ENCODE measurements at regions not wholly inside any gene's neighbourhood (a gene's known extent, or its start where the extent isn't known, plus 50 kb on each side); places are given as distances from the start of the nearest gene placed in this dataset.
"Not testable (repeated sequence)": the region's sequence is repeated elsewhere in the genome, so short reads cannot be mapped to it uniquely, and the experiment has no call there.

- intact Hi-C loops (cut with DNase I; ENCODE audit: low total_unique reads), result no loop called here
- TF ChIP-seq POLR2A (IDR thresholded peaks at IDR 0.05) (no peak), POLR2AphosphoS5 (IDR thresholded peaks at IDR 0.05) (no peak), CTCF (IDR thresholded peaks at IDR 0.05) (no peak)
- H3K27ac ChIP-seq, result no peak overlapping the region
- DNase-seq (ENCODE audit: low spot score in 2 of 2), result no peak
- H3K9me3 ChIP-seq, result no peaks in the 10 kb centered on the region
- no peaks in the 10 kb centered on the region for H3K4me1 ChIP-seq
- H3K36me3 ChIP-seq, result no peaks in the 10 kb centered on the region
- no peaks in the 10 kb centered on the region for H3K27me3 ChIP-seq
- H3K4me3 ChIP-seq, result no peak overlapping the region
These were observed 2441.7 kb downstream of the ARAP2 start for GRCh38 chr4:33802578-33802977.

DNA sequence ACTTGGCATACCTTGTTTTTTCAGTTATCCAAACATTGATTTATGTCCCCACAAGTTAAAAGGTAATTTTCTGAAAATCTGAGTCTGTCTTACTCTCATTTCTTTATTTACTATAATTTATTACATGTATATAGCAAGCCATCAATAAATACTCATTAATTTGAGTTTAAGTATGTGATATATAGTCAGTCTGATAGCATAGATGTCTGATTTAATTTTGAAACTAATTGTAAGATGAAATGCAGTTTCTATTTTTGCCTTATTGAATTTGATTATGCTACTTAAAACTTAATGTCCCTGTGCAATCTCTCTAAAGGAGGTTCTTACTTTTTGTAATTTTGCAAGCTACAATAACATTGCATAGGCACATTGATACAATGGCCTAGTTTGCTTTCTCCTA is 2418.6 kb downstream of the ARAP2 start:
- no peaks in the 10 kb centered on the region for H3K27me3 ChIP-seq
- H3K9me3 ChIP-seq, result no peaks in the 10 kb centered on the region
- H3K4me3 ChIP-seq, result no peak overlapping the region
- intact Hi-C loops (cut with DNase I; ENCODE audit: low total_unique reads), result no loop called here
- H3K4me1 ChIP-seq, result no peaks in the 10 kb centered on the region
- H3K27ac ChIP-seq, result no peak overlapping the region
- TF ChIP-seq CTCF (IDR thresholded peaks at IDR 0.05), result no peak
- TF ChIP-seq POLR2AphosphoS5 (IDR thresholded peaks at IDR 0.05), result no peak
- no peak for TF ChIP-seq POLR2A (IDR thresholded peaks at IDR 0.05)
- DNase-seq (ENCODE audit: low spot score in 2 of 2), result no peak
- no peaks in the 10 kb centered on the region for H3K36me3 ChIP-seq

DNA sequence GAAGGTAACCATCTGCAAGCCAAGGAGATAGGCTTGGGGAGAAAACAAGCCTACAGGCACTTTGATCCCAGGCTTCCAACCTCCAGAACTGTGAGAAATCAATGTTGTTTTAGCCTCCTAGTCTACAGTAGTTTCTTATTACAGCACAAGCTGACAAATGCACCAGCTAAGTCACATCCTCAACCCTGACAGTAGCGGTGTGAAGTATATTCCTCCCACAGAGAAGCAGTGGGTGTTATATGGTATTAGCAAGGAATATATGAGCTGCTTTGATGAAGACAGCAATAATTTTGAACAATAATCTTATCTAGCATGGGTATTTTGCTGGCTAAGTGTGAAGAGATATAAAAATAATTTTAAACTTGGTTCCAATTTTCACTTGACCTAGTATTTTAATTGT is 2415.0 kb downstream of the ARAP2 start:
- H3K4me3 ChIP-seq; H3K4me1 ChIP-seq; intact Hi-C loops (cut with DNase I; ENCODE audit: low total_unique reads); H3K36me3 ChIP-seq; H3K9me3 ChIP-seq; DNase-seq (ENCODE audit: low spot score in 2 of 2); H3K27me3 ChIP-seq; H3K27ac ChIP-seq: not testable (repeated sequence)

GRCh38 chr4:33831442-33832066 is 2412.8 kb downstream of the ARAP2 start:
- no peak overlapping the region for H3K27ac ChIP-seq
- no peak for DNase-seq (ENCODE audit: low spot score in 2 of 2)
- H3K27me3 ChIP-seq, result no peaks in the 10 kb centered on the region
- no peak overlapping the region for H3K4me3 ChIP-seq
- TF ChIP-seq POLR2AphosphoS5 (IDR thresholded peaks at IDR 0.05), result no peak
- no peak for TF ChIP-seq CTCF (IDR thresholded peaks at IDR 0.05)
- TF ChIP-seq POLR2A (IDR thresholded peaks at IDR 0.05), result no peak
- H3K9me3 ChIP-seq, result no peaks in the 10 kb centered on the region
- intact Hi-C loops (cut with DNase I; ENCODE audit: low total_unique reads), result no loop called here
- no peaks in the 10 kb centered on the region for H3K4me1 ChIP-seq
- no peaks in the 10 kb centered on the region for H3K36me3 ChIP-seq

GRCh38 chr4:33835764-33836163 is 2408.6 kb downstream of the ARAP2 start:
- intact Hi-C loops (cut with DNase I; ENCODE audit: low total_unique reads); H3K4me3 ChIP-seq; H3K9me3 ChIP-seq; DNase-seq (ENCODE audit: low spot score in 2 of 2); H3K27ac ChIP-seq; H3K4me1 ChIP-seq; H3K27me3 ChIP-seq; H3K36me3 ChIP-seq: not testable (repeated sequence)

DNA sequence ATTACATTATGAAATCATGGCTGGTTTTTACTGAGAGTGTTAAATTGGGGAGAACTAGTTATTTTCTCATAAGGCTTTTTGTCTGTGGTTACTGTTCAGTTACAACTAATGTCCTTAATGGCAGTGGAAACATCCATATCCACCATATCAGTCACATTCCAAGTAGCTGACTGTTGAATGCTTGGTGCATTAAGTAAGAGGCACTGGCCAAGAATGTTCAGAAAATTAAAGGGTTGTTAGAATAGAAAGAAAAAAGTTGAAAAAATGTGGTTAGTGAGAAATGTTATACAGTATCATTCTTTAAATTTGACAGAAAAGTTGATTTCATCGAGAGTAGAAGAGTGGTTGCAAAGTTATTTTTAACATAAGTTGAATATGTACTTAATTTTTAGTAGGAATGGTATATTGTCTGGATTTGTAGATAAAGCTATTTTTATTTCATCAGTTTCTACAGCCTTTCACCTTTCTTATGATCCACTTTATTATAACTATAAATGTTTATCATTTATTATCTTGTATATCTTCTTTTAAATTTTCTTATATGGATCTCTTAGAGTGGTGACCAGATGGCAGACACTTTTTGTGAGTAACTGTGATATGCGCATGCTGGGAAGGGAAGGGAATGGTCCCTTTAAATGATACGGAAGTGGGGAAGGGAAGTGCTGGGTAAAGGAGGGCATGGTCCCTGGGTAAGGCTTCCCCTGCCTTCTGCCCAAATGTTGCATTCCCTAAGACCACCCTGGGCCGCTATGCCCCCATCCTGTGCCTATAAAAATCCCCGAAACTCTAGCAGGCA is 2407.1 kb downstream of the ARAP2 start:
- no peak overlapping the region for H3K27ac ChIP-seq
- TF ChIP-seq CTCF (IDR thresholded peaks at IDR 0.05) (no peak), POLR2A (IDR thresholded peaks at IDR 0.05) (no peak), POLR2AphosphoS5 (IDR thresholded peaks at IDR 0.05) (no peak)
- H3K36me3 ChIP-seq, result no peaks in the 10 kb centered on the region
- DNase-seq (ENCODE audit: low spot score in 2 of 2), result no peak
- no peaks in the 10 kb centered on the region for H3K27me3 ChIP-seq
- no peaks in the 10 kb centered on the region for H3K4me1 ChIP-seq
- intact Hi-C loops (cut with DNase I; ENCODE audit: low total_unique reads), result no loop called here
- no peaks in the 10 kb centered on the region for H3K9me3 ChIP-seq
- no peak overlapping the region for H3K4me3 ChIP-seq
